HG03342 (cell line): ENCODE measurements at regions not wholly inside any gene's neighbourhood (a gene's known extent, or its start where the extent isn't known, plus 50 kb on each side); places are given as distances from the start of the nearest gene placed in this dataset.
"Not testable (repeated sequence)": the region's sequence is repeated elsewhere in the genome, so short reads cannot be mapped to it uniquely, and the experiment has no call there.

ENCODE experiments used
- ATAC-seq: cut with Tn5 transposase; IDR thresholded peaks from one replicate; pipeline ENCODE4 v1.9.1; 2021; ENCODE audit warnings: mild to moderate bottlenecking, moderate library complexity; ENCODE audit not compliant: unreplicated experiment

DNA sequence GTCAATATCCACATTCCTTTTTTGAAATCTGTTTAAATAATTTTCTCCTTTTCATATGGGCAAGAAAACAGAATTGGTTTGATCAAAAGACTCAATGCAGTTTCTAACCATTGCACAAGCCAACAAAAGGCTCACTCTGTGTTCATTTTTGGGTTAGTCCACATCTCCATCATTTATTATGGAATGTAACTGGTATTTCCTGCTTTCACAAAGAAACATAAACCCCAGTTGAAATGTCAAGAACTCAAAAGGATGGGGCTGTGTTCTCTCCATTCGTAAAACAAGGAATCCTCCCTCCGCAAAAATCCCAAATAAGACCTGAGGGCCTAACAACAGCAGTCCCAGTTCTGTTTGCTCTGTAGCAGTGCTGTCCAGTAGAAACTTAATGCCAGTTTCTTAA lies 420.9 kb downstream of the GJA1 start:
- ATAC-seq = no peak

DNA sequence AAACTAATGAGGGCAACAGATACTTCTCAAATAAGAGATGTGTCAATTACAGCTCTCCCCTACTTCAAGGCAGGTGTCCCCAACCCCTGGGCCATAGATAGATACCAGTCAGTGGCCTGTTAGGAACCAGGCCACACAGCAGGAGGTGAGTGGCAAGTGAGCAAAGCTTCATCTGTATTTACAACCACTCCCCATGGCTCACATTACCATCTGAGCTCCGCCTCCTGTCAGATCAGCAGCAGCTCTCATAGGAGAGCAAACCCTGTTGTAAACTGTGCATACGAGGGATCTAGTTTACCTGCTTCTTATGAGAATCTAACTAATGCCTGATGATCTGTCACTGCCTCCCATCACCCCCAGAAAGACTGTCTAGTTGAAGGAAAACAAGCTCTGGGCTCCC lies 422.1 kb downstream of the GJA1 start:
- ATAC-seq = no peak

DNA sequence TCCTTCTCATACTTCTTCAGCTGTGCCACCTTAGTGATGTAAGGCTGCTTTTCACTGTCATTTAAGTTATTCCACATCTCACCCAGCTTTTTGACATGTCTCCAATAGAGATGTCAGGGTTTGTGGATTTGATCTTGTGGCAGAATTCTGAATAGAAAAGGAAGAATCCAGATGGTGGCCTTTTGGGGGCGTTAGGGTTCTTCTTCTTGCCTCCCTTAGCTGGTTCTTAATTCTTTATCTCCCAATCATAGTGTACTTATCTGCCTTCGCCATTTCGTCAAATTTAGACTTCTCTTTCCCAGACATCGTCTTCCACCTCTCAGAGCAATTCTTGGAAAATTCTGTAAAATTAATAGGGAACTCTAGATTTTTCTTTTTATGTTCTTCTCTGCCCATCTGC lies 422.9 kb downstream of the GJA1 start:
- no peak for ATAC-seq

DNA sequence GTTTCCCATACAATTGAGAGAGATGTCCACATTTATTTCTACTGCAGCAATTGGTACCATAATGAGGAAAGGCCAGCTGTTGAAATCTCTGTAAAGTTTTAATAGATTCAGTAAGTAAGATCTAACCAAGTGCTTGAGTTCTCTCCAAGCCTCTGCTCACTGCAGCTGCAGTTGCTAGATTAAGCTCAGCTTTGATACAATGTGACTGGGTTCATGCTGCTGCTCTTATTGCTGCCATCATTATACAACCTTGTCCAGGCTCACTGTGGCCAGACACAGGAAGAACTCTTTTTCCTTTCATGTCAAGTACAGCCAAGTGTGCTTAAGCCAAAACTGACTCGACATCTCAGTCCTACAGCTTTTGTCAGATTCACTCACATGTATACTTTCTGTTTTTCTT lies 423.5 kb downstream of the GJA1 start:
- ATAC-seq = no peak

DNA sequence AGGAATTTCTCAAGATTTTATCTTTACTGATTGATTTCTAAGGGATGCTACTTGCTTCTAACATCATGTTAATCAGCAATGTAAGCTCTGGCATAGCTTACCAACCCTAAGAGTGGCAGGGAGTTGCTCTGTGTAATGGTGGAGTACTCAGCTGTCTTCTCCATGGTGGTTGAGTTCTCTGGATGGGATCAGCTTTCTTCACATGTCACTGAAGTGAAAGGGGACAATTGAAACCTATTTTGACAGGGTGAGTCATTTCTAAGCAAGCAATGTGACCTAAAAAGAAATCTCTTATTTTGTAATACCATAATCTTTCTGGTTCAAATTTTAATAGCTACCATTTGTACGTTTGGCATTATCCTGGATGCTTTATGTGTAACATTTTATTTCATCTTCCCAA lies 430.4 kb downstream of the GJA1 start:
- ATAC-seq = no peak

DNA sequence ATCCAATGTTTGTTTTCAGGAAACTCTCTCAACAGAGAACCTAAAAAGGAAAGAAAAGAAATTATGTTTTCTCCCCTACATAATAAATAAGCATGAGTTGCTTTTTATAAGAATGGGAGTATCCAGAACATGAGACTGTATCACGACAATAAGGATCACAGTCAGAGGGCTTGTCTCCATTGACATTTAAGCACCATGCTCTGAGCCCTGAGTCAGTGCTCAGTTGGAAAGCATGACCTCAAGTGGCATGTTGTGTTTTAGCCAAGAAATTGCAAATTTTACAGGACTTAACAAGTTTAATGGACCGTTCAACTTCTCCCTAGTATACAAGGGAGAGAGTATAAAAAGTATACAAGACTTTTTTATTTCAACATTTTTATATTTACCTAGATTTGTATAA lies 431.6 kb downstream of the GJA1 start:
- no peak for ATAC-seq

DNA sequence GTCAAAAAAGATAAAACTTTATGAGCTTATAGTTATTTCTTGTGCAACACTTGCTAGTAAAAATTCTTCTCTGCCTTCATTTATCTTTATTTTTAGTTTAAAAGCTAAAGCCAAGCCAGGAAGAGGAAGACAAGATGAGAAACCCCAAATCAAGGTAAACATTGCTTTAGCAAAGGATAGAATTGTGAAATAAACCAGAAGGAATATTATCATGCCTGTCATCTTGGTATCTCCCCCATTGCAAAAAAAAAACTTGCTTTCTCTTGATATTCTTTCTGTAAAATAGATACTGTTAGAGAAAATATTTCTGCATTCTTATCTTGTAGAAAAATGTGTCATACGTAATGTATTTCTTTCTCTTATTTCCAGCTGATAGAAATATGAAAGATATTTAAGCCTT lies 432.8 kb downstream of the GJA1 start:
- ATAC-seq = no peak

DNA sequence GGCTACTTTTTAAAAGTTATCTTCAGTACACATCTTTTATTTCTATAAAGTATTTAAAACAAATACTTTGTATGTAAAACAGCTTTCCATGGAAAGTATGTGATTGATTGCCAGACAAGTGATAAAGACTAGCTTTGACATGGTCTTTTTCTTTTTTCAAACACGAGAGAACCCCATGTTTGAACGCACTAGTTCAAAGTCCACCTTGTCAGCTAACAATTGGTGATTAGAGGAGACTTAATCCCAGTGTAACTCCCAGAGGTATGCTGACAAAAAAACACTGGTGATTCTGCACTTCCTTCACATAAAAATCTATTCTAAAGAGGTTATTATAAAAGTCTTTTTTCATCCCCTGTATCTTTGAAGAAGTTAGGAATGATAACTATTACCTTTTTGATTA lies 438.1 kb downstream of the GJA1 start:
- ATAC-seq = no peak

DNA sequence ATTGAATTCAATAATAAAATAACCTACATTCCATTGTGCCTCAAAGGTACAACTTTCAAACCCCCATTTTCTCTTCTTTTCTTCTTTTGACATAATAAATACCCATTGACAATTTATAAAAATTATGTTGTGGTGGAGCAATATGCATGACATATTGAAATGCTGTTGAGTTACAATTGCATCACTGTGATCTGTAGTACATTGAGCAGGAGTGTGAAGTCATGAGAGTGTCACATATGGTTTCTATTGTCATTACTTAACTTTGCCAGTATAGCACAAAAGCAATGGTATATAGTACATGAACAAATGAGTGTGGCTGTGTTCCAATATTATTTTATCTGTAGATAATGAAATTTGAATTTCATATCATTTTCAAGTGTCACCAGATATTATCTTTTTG lies 441.3 kb downstream of the GJA1 start:
- ATAC-seq = no peak

DNA sequence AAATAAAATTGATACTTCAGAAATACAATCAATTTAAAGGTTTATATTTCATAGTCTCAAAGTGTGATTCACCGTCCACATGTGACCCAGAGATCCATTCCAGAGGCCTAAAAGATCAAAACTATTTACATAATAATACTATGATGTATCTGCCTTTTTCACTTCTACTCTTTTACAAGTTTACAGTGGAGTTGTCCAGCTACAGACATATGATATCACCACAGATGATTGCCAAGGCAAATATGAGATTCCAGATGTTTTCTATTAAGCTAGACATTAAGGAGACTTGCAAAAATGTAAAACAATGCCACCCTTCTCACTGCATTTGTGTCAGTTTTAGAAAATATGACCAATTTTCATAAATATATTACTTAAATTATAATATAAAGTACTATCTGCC lies 443.7 kb downstream of the GJA1 start:
- no peak for ATAC-seq

DNA sequence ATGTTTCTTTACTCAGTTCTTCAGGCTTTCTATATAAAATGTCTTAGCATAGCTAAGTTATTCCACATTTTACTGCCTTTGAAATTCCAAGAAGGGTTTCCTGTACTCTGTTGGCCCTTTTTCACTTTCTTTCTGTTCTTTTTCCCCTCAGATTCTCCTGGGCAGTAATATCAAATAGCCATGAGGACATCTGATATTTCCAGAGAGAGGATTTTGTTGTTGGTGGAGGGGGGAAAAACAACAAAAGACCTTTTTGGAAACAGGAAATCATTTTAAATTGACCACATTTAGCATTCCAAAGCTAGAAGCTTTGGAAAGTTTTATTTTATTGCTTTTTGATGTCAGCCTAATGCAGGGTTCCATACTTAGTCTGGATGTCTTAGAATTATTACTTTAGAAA lies 445.4 kb downstream of the GJA1 start:
- no peak for ATAC-seq

DNA sequence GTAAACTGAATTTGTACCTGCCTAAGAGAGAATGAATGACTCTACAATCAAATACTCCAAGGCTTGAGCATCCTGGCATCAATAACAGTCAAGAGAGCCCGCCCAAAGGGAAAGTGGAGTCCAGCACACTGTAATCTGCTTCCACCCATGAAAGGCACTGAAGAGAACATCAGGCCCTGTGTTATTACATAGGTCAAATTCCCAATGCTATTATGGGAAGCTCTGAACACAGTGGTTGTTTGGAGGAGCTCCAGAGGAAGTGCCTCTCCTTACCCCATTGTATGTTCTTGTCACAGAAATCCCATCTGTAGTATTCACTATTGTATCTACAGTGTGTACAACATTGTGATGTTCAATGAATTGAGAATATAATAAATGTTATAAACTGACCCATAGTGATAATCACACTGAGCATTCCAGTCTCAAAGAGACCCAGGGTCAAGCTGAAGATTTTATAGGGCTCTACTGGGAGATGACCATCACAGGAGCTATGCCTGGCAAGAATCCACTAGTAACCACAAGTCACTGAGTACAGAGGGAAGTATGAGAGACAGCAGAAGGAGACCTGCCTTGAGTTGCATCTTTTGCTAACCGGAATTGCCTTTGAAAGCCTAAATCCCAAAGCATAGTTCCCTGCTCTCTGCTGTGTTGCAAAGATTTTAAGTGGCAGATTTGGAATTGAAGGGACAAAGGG lies 446.7 kb downstream of the GJA1 start:
- ATAC-seq = no peak

DNA sequence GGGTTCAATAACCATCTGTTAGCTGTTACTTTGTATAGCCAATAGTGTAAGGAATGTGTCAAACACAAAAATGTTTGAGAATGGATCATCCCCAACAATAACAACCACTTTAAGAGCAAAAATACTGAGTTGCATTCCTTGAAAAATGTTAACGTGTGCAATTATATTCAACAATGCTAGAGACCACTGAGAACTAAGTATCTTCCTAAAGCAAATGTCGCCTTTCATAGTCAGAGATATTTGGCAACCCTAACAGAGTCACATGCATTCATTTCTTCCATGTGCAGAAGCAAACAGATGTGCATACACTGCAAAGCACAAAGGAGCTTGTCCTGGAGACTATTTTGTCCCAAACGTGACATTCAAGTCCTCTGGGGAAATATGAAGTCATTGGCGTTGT lies 448.6 kb downstream of the GJA1 start:
- ATAC-seq = no peak

DNA sequence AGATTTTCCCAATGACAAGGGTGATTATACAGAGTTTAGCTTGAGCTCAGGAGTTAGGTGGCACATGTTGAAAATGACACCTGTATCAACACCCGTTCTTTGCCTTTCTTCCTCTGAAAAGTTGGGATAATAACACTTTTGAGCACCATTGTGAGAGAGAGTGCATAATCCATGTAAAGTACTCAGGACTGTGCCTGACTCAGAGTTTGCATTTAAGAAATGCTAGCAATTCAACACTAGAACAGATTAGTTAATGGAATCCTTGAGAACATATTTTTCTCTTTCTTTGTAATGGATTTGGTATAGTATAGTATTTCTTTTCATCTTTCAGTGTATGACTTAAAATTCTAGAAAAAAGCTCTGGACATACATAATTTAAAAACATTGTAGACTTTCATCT lies 449.2 kb downstream of the GJA1 start:
- no peak for ATAC-seq

DNA sequence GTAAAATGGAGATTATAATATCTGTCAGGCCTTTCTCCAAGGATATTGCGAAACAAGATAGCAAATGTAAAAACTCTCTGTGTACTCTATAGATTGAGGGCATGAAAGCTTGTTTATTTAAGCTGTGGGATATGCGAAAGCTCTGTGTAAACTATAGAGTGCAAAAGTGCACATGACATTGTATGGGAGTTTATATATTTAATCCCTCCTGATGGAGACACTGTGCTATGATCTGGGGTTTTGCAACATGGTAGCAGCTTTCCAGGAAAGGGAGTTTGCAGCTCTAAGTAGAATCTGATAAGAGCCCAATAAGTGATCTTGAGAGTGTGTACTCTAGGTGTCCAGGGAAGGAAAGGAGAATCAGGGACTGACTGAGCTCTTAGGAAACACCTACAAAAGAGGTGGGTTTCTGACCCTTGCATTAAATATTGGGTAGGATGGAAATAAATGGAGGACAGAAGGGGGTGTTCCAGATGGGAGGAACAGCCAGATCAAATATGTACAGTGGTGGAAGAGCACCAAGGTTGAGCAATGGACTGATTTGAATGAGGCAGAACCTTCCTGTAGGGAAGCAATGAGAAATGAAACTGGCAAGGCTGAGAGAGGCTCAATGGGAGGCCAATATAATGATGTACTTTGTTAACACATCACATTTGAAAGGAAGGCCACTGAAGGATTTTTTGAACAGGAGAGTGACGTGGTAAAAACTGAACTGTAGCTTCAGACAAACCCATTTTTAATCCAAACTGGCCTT lies 450.1 kb downstream of the GJA1 start:
- ATAC-seq = no peak

DNA sequence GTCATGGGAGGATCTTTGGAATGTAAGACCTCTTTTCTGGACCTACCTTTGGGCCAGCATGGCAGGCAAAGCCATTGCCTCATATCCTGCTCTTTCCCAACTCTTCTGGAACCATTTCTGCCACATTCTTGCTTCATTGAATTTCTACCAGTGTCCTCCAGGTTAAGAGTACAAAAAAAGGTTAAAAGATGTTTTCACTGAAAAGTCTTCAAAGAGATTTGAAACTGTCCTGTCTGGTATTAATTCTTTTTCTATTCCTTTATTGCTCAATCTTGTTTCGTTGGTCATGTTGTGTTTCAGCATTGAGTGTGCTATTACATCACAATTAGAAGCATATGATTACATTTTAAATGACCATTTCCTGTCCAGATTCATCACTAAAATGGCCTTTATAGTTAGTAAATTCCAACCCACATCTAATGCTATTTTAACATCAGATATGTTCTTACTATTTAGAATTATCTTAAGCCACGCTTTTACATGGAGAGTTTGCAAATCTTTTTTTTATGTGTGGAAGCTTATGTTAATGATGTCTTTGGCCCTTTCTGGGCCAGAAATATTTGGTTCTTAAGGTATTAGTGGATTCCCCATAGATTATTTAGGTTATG lies 450.9 kb downstream of the GJA1 start:
- ATAC-seq = no peak

DNA sequence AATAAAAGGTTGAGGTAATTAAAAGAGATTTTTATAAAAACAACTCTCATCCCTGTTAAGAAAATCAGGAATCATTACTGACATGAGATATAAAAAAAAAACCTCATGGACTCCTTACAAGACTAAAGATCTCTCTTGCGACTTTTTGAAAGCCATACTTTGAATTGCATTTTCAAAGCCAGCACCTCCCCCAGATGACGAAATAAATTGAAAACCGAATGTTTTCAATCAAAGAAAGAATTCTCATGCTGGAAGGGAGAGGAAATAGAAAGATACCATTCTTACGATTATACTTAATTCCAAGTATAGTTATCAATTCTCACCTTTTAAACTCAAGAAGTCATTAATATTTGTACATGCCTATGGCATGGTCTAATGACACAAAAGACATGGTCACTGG lies 452.3 kb downstream of the GJA1 start:
- ATAC-seq = no peak

DNA sequence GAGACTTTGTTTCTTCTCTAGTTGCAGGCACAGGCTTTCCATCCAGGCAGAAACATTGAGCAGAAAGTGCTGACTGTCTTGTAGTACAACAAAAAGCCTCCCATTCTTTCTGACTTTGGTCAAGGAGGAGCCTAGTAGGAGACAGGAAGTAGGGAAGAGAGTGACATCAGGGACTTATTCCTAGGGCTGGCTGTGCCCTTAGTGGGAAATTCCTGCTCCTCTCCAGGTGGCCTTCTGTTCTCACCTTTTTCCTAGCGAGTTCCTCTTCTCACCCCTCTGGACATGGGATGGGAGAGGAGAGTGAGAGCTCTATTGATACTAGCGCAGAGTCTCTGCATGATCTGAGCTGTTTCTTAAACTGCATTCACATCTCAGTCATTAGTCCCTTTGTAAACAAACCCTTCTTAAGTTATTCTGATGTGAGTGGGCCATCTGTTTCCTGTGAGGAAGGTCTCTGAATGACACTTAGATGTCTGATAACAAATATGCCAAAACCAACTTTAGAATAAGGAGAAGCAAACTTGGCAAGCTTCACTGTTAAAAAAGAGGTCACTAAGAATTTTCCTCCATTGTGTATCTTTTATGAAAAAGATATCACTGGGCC lies 455.0 kb downstream of the GJA1 start:
- ATAC-seq = no peak

DNA sequence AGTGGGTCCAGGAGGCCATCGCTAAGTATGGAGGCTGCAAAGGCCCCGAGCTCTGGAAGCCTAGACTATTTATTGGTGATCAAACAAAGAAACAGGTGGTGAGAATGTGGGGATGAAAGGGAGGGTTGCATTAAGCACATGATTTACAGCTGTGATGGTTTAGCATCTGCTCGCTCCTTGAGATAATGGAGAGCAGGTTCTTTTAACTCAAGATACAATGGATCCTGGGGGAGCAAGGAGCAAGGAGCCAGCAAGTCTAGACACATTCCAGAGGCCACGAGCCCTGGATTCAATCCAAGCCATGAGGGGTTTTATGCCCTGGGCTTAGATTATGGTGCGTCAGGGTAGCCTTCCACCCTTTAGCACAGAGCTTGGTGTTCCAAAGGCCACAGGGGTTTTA lies 460.3 kb downstream of the GJA1 start:
- ATAC-seq = not testable (repeated sequence)

DNA sequence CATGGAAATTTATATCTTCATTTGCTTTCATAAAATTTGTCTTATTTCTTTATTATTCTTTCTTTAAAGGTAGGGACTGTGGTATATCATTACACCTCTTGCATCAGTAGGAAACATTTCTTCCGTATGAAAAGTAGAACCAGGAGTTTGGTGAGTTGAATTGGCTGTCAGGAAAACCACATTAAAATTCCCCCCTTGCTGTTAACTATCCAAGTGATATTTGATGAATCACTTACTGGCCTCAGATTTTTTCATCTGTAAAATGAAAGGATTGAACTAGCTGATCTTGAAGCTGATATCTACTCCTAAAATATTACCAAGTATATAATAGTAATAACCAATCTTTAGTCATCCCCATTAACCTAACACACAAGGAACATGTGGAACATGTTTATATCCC lies 460.9 kb downstream of the GJA1 start:
- ATAC-seq = no peak

DNA sequence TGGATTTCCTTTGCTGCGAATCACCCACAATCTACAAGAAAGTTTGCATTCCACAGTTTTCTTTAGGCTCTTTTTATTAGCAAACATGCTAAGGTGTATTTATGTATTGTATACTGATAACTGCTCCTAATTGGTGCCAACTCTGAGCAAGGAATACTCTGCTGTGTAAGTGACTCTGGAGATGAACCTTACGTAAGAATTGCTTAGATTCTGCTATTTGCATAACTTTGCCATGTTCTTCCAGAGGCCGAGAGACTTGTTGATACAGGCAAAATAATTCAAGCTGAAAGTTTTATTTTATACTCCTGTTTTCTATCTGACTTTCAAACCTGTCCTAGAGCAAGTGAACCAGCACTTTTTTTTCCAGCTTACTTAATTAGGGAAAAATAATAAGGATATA lies 461.3 kb downstream of the GJA1 start:
- ATAC-seq = no peak

DNA sequence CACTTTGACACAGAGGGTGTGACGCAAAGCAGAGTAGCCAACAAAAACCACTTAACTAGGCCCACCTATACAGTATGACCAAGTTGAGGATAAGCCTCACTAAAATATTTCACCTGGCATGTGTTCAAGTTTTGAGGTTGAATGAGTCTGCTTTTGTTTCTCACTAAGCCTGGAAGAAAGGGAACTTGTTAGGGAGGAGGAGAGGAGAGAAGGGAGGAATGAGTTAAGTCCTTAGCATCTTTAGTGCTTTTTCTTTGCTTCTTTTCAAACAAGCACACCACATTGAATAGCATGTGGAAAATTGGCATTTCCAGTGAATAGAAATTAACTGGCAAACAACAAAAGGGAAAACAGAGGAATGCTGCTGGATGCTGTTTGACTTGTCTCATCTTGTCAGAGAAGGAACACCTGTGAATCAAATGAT lies 461.9 kb downstream of the GJA1 start:
- ATAC-seq = no peak
